ENCODE measurements at regions not wholly inside any gene's neighbourhood (a gene's known extent, or its start where the extent isn't known, plus 50 kb on each side); places are given as distances from the start of the nearest gene placed in this dataset.
A peak's percentile ranks its signal among the peaks of the same experiment; 100 is the strongest.
"Not testable (repeated sequence)": the region's sequence is repeated elsewhere in the genome, so short reads cannot be mapped to it uniquely, and the experiment has no call there.

- DNase-seq = peak in 55 of 56 donors; percentile 27 to 87 (median 71)
Measured at GRCh38 chr17:47066841-47067682, 88.0 kb upstream of the RPRML start.

GRCh38 chr17:47066095-47066494 lies 87.0 kb upstream of the RPRML start:
- no peak for DNase-seq

- DNase-seq = no peak
Measured at GRCh38 chr17:47064684-47065083, 85.6 kb upstream of the RPRML start.

GRCh38 chr17:47063475-47063874 lies 84.4 kb upstream of the RPRML start:
- no peak for DNase-seq

GRCh38 chr17:47062851-47063250 lies 83.8 kb upstream of the RPRML start:
- not testable (repeated sequence) for DNase-seq

GRCh38 chr17:47060005-47060404 lies 81.0 kb upstream of the RPRML start:
- not testable (repeated sequence) for DNase-seq

- peak in 2 of 56 donors; percentile 6 to 24 for DNase-seq
Measured at GRCh38 chr17:47057830-47058229, 78.8 kb upstream of the RPRML start.

GRCh38 chr17:47057279-47057678 lies 78.2 kb upstream of the RPRML start:
- not testable (repeated sequence) for DNase-seq

- DNase-seq = not testable (repeated sequence)
Measured at GRCh38 chr17:47056687-47057086, 77.6 kb upstream of the RPRML start.

Data from amygdala (tissue), 56 donors.